Small intestine (tissue), 7 donors: ENCODE measurements at regions not wholly inside any gene's neighbourhood (a gene's known extent, or its start where the extent isn't known, plus 50 kb on each side); places are given as distances from the start of the nearest gene placed in this dataset.

ENCODE experiments used
- DNase-seq, 2 donors: peaks; one replicate each; pipeline versions ENCODE4 v3.0.0 to v3.0.0-alpha.2; 2013
- FAIRE-seq: peaks from 2 replicates; lab custom pipeline; 2012; peaks lifted over from hg19 to GRCh38; lab: Jason Lieb, UNC
- H3K27ac ChIP-seq, 3 donors: one replicate each; pipeline ENCODE4 v1.5.1; 2013; ENCODE audit warnings: low read length in 2 of 3, mild to moderate bottlenecking in 2 of 3, control low read depth in 1 of 3, inconsistent platforms in 1 of 3, low read depth in 1 of 3, moderate library complexity in 1 of 3
- H3K27me3 ChIP-seq, 3 donors: one replicate each; pipeline ENCODE4 v1.6.1; 2013; ENCODE audit warnings: low read length in 3 of 3, inconsistent platforms in 1 of 3; ENCODE audit not compliant: control insufficient read depth in 3 of 3, insufficient read depth in 3 of 3
- H3K36me3 ChIP-seq, 3 donors: one replicate each; pipeline ENCODE4 v1.6.1; 2013; ENCODE audit warnings: low read length in 3 of 3, inconsistent platforms in 1 of 3, low read depth in 1 of 3, mild to moderate bottlenecking in 1 of 3, moderate library complexity in 1 of 3; ENCODE audit not compliant: control insufficient read depth in 3 of 3, insufficient read depth in 2 of 3
- H3K4me1 ChIP-seq, 3 donors: one replicate each; pipeline ENCODE4 v1.6.1; 2013; ENCODE audit warnings: low read length in 2 of 3, inconsistent platforms in 1 of 3, low read depth in 1 of 3, mild to moderate bottlenecking in 1 of 3, moderate library complexity in 1 of 3; ENCODE audit not compliant: control insufficient read depth in 3 of 3, insufficient read depth in 2 of 3
- H3K4me3 ChIP-seq, 3 donors: one replicate each; pipeline ENCODE4 v1.5.1; 2013; ENCODE audit warnings: low read length in 3 of 3, control low read depth in 1 of 3, inconsistent platforms in 1 of 3, low read depth in 1 of 3, mild to moderate bottlenecking in 1 of 3, moderate library complexity in 1 of 3
- H3K9me3 ChIP-seq, 2 donors: one replicate each; pipeline ENCODE4 v1.6.1; 2013; ENCODE audit warnings: low read depth in 1 of 2, low read length in 1 of 2; ENCODE audit not compliant: control insufficient read depth in 2 of 2, insufficient read depth in 1 of 2
- whole genome bisulfite sequencing, 3 donors: extraction: QIAGEN DNeasy Blood & Tissue Kit; methylation state at CpG; one replicate each; pipeline ENCODE4 v1.1.7; 2013; 5-methylcytosine and 5-hydroxymethylcytosine counted together
- donor health status: healthy with polysubstance abuse.
- donor health status: control.
- donor health status: control.
- donor health status: Bipolar disorder and iron deficiency.
- donor health status: healthy.

GRCh38 chr18:67260841-67261240 lies 255.7 kb downstream of the DSEL start:
- DNase-seq (no peak), FAIRE-seq (no peak)
- Histone ChIP-seq H3K4me1 (no peaks in the 10 kb centered on the region), H3K36me3 (no peaks in the 10 kb centered on the region), H3K9me3 (no peaks in the 10 kb centered on the region), H3K27ac (no peak overlapping the region), H3K4me3 (no peak overlapping the region), H3K27me3 (no peaks in the 10 kb centered on the region)
- 55 to 78% (median 64%) methylated on average over 5 of the region's 5 CpGs for WGBS, 3 donors

DNA sequence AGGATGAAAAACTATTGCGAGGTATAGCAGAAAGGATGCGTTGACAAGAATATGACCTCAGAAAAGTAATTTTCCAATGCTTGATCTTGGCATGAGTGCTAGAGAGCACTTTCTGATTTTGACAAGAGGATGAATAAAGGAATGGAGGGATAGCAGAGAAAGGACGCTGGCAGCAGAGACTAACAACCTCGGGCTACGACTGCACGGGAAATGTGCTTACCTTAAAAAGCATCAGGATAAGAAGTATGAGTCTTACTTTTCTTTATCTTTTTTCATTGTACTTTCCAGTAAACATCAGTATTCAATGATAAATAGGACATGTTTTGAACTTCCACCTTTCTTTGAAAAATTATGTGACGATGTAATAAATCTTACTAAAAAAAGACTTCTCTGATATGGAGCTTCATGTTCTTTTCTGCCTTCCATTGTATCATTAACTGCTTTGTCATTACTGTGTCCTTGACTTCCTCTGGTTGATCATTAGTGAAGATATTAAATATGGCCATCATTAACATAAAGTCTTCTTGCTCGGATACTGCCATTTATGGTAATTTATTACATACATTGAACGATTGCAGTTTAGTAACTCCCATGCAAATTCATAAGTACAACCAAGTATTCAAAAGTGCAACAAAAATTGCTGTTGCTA lies 265.6 kb downstream of the DSEL start:
- DNase-seq: no peak
- H3K4me3 ChIP-seq: no peak overlapping the region
- no peaks in the 10 kb centered on the region for H3K9me3 ChIP-seq
- H3K36me3 ChIP-seq: no peaks in the 10 kb centered on the region
- FAIRE-seq: no peak
- WGBS, 3 donors: 88 to 93% (median 92%) methylated on average over 9 of the region's 9 CpGs
- no peak overlapping the region for H3K27ac ChIP-seq
- H3K27me3 ChIP-seq: no peaks in the 10 kb centered on the region
- H3K4me1 ChIP-seq: no peaks in the 10 kb centered on the region

GRCh38 chr18:67243799-67244587 lies 272.5 kb downstream of the DSEL start:
- Histone ChIP-seq H3K4me1 (no peaks in the 10 kb centered on the region), H3K27me3 (no peaks in the 10 kb centered on the region), H3K27ac (no peak overlapping the region), H3K9me3 (no peaks in the 10 kb centered on the region), H3K36me3 (no peaks in the 10 kb centered on the region), H3K4me3 (no peak overlapping the region)
- FAIRE-seq (no peak), DNase-seq (no peak)
- 15 to 23% (median 23%) methylated on average over 3 of the region's 3 CpGs for WGBS, 3 donors

DNA sequence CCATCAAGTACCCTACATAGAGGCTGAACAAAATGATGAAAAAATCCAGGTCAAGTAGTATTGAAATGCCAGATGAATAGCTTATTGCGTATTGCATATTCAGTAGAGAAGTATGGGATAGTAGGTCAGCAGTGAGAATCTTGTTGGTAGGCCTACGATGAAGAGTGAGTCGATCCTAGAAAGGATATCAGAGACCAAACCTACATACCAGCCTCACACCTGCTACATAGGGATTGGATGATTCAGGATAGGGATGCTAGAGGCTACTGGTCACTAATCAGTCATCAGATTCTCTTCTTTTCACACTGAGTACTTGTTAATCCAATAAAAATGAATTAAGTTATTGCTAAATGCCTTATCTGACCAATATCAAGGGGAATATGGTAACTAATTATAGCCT lies 274.5 kb downstream of the DSEL start:
- H3K9me3 ChIP-seq: no peaks in the 10 kb centered on the region
- H3K27ac ChIP-seq: no peak overlapping the region

DNA sequence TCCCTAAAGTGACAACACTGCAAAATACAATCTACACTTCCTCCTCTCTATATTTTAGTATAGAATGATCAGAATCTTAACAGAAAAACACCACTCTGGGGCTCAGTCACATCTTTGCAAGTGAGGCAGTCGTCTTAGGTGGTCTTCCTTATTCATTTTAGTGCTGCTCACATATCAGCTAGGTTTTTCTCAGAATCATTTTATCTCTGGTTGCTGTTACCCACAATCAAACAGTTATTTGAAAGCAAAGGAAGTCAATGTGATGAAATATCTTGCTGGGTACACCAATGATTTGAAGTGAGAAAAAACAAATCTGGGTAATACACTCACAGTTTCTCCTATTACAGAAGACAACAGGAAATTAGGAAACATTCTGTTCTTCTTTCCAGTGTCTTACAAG lies 275.2 kb downstream of the DSEL start:
- Histone ChIP-seq H3K27ac (no peak overlapping the region), H3K27me3 (no peaks in the 10 kb centered on the region), H3K36me3 (no peaks in the 10 kb centered on the region), H3K9me3 (no peaks in the 10 kb centered on the region), H3K4me3 (no peak overlapping the region), H3K4me1 (no peaks in the 10 kb centered on the region)
- DNase-seq (no peak), FAIRE-seq (no peak)
- WGBS, 3 donors: 50 to 76% (median 69%) methylated on average over 1 of the region's 1 CpG

More for the DNA sequence above, 274.5 kb downstream of the DSEL start:
- no peaks in the 10 kb centered on the region for H3K36me3 ChIP-seq
- FAIRE-seq (no peak), DNase-seq (no peak)
- H3K4me1 ChIP-seq: no peaks in the 10 kb centered on the region
- H3K4me3 ChIP-seq: no peak overlapping the region
- 89 to 94% (median 92%) methylated on average over 3 of the region's 3 CpGs for WGBS, 3 donors
- H3K27me3 ChIP-seq: no peaks in the 10 kb centered on the region

DNA sequence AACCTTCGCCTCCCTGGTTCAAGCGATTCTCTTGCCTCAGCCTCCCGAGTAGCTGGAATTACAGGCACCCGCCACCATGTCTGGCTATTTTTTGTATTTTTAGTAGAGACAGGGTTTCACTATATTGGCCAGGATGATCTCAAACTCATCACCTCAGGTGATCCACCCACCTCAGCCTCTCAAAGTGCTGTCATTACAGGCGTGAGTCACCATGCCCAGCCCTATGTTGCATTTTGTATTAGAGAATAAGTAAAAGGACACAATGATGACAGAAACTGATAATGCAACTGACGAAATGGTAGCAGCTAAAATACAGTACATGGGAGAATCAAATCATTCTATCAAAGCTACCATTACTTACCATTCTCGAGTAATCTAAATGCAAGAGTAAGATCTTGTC lies 276.7 kb downstream of the DSEL start:
- FAIRE-seq: no peak
- Histone ChIP-seq H3K36me3 (no peaks in the 10 kb centered on the region), H3K27ac (no peak overlapping the region), H3K27me3 (no peaks in the 10 kb centered on the region), H3K4me1 (no peaks in the 10 kb centered on the region), H3K9me3 (no peaks in the 10 kb centered on the region), H3K4me3 (no peak overlapping the region)
- DNase-seq: no peak
- 80 to 91% (median 82%) methylated on average over 7 of the region's 7 CpGs for WGBS, 3 donors

GRCh38 chr18:67232991-67233390 lies 283.5 kb downstream of the DSEL start:
- no peak for FAIRE-seq
- WGBS, 3 donors: 75 to 85% (median 79%) methylated on average over 1 of the region's 1 CpG
- no peak overlapping the region for H3K4me3 ChIP-seq

DNA sequence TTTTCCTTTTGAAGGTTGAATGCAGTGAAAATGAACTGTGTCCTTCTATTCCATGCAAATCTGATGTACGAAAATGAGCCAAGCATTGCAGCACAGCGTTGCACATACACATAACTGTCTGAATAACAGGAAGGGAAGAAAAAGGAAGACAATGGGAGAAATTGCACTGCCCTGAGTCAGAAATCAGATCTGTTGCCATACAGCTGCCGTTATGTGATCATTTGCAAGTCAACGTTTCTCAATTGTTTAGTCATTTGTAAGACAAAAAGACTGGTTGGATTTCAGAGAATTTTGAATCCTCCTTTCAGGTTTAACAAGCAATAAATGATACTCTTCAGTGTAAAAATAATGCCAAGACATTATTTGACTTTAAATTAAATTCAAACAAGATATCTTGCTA lies 284.1 kb downstream of the DSEL start:
- DNase-seq (no peak), FAIRE-seq (no peak)
- no peaks in the 10 kb centered on the region for H3K36me3 ChIP-seq
- no peaks in the 10 kb centered on the region for H3K4me1 ChIP-seq
- H3K27ac ChIP-seq: no peak overlapping the region
- H3K27me3 ChIP-seq: no peaks in the 10 kb centered on the region
- no peak overlapping the region for H3K4me3 ChIP-seq
- 59 to 65% (median 62%) methylated on average over 4 of the region's 4 CpGs for WGBS, 3 donors
- no peaks in the 10 kb centered on the region for H3K9me3 ChIP-seq

More at GRCh38 chr18:67232991-67233390, 283.5 kb downstream of the DSEL start:
- no peaks in the 10 kb centered on the region for H3K4me1 ChIP-seq
- no peaks in the 10 kb centered on the region for H3K36me3 ChIP-seq
- no peaks in the 10 kb centered on the region for H3K27me3 ChIP-seq
- no peak for DNase-seq
- H3K27ac ChIP-seq: no peak overlapping the region
- no peaks in the 10 kb centered on the region for H3K9me3 ChIP-seq
